ENCODE measurements at regions not wholly inside any gene's neighbourhood (a gene's known extent, or its start where the extent isn't known, plus 50 kb on each side); places are given as distances from the start of the nearest gene placed in this dataset.

DNA sequence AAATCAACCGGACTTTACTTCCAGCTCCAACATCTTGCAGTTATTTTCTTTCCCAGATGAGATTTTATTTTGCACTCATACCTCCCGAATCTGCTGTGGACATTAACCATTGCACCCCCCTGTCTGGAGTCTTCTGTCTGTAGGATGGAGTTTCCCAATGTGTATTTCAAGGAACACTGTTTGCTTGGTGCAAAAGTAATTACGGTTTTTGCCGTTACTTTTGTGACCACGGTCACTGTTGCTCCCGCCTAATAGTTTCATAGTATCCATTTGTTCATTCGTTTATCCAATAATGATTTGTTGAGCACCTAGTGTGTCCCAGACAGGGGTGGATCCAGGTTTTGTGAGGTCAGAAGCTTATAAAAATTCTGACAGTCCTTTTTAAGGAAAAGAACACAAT, 90.3 kb upstream of the BCL11A start:
- no peak for FAIRE-seq
- no peaks in the 10 kb centered on the region for H3K36me3 ChIP-seq (ENCODE audit: control insufficient read depth, insufficient read depth, low read length)
- no peak overlapping the region for H3K4me3 ChIP-seq (ENCODE audit: low read depth, low read length)
- H3K27me3 ChIP-seq (ENCODE audit: control insufficient read depth, insufficient read depth, low read length), result no peaks in the 10 kb centered on the region
- DNase-seq (ENCODE audit: low read depth), result no peak
- TF ChIP-seq, protein P1, sequence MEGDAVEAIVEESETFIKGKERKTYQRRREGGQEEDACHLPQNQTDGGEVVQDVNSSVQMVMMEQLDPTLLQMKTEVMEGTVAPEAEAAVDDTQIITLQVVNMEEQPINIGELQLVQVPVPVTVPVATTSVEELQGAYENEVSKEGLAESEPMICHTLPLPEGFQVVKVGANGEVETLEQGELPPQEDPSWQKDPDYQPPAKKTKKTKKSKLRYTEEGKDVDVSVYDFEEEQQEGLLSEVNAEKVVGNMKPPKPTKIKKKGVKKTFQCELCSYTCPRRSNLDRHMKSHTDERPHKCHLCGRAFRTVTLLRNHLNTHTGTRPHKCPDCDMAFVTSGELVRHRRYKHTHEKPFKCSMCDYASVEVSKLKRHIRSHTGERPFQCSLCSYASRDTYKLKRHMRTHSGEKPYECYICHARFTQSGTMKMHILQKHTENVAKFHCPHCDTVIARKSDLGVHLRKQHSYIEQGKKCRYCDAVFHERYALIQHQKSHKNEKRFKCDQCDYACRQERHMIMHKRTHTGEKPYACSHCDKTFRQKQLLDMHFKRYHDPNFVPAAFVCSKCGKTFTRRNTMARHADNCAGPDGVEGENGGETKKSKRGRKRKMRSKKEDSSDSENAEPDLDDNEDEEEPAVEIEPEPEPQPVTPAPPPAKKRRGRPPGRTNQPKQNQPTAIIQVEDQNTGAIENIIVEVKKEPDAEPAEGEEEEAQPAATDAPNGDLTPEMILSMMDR (IDR thresholded peaks at IDR 0.05; ENCODE audit: insufficient read depth, low read length, severe bottlenecking), result no peak

DNA sequence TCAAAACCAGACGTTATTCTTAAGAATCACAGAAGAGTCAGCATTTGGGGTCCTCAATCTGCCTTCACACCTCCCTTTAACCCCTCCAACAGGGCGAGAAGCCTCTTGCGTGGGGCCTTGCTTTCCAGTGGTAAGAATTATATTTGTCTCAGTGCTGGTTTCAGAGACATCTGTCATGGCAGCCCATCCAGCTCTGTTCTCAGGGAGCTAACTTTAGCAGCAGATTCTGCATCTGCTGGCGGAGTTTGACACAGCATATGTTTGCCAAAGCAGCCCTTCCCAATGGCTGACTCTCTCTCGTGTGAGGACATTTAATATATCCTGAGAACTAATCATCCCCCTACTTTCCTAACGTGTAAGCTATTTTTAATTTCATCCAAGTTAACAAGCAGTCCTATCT, 91.5 kb upstream of the BCL11A start:
- H3K27me3 ChIP-seq (ENCODE audit: control insufficient read depth, insufficient read depth, low read length), result no peaks in the 10 kb centered on the region
- no peak for FAIRE-seq
- no peak overlapping the region for H3K4me3 ChIP-seq (ENCODE audit: low read depth, low read length)
- TF ChIP-seq, protein P1 (IDR thresholded peaks at IDR 0.05; ENCODE audit: insufficient read depth, low read length, severe bottlenecking), result no peak
- H3K36me3 ChIP-seq (ENCODE audit: control insufficient read depth, insufficient read depth, low read length), result no peaks in the 10 kb centered on the region
- DNase-seq (ENCODE audit: low read depth), result no peak

DNA sequence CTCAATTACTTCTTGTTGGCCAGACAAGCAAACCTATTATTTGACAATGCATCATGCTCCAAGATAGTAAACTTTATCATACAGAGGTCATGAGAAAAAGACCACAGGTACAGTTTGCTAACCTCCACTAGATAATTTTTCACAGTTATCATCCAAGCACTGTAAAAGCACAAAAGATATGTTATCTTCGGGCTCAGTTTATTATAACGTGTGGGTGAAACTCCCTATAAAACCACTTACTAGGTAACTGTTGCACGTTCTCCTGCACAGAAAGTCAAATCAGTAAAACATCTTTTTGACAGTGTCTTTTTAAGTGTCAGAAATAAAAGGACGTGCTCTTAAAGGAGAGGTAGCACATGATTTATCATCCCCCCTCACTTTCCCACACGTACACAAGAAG, 94.7 kb upstream of the BCL11A start:
- peaks cover 2% of the 10 kb centered on the region for H3K27me3 ChIP-seq (ENCODE audit: control insufficient read depth, insufficient read depth, low read length)
- no peak for FAIRE-seq
- H3K36me3 ChIP-seq (ENCODE audit: control insufficient read depth, insufficient read depth, low read length), result no peaks in the 10 kb centered on the region
- no peak overlapping the region for H3K4me3 ChIP-seq (ENCODE audit: low read depth, low read length)
- TF ChIP-seq, protein P1 (IDR thresholded peaks at IDR 0.05; ENCODE audit: insufficient read depth, low read length, severe bottlenecking), result no peak
- no peak for DNase-seq (ENCODE audit: low read depth)

DNA sequence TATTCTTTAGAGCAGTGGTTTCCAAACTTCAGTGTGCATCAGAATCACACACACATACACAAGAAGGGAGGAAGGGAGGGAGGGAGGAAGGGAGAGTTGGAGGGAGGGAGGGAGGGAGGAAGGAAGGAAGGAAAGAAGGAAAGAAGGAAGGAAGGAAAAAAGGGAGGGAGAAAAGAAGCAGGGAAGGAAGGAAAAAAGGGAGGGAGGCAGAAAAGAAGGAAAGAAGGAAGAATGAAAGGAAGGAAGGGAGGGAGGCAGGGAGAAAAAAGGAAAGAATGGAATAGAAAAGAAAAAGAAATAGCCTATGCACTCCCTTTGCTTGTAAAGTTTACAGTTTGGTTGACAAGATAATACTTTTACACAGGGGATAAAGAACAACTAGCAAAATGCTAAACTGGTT, 96.3 kb upstream of the BCL11A start:
- H3K4me3 ChIP-seq (ENCODE audit: low read depth, low read length), result no peak overlapping the region
- no peak for FAIRE-seq
- no peak for DNase-seq (ENCODE audit: low read depth)
- TF ChIP-seq, protein P1 (IDR thresholded peaks at IDR 0.05; ENCODE audit: insufficient read depth, low read length, severe bottlenecking), result no peak
- H3K36me3 ChIP-seq (ENCODE audit: control insufficient read depth, insufficient read depth, low read length), result no peaks in the 10 kb centered on the region
- H3K27me3 ChIP-seq (ENCODE audit: control insufficient read depth, insufficient read depth, low read length), result peaks cover 5% of the 10 kb centered on the region

DNA sequence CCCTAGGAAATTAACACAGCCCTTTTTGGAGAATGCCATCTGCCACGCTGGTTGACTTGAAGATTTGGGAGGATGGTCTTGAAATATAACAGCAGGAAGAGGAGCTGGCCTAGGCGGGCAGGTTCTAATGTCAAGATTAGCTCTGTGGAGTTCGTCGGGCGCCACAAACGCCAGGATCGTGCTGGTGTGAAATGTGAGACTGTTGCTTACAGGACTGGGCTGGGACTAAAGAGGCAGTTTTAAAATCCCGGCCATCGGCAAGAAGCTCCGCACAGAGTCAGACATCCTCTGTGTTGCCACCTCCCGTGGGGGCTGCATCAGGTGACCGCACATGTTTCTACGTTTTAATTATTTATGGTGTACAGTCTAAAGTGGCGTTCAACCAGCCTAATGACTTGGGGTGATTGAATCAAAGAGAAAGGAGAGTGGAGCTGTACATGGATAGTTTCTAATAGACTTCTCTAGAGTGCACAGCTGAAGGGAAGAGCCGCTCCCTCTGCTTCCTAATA, 99.4 kb upstream of the BCL11A start:
- H3K36me3 ChIP-seq (ENCODE audit: control insufficient read depth, insufficient read depth, low read length), result no peaks in the 10 kb centered on the region
- FAIRE-seq (no peak), DNase-seq (ENCODE audit: low read depth) (no peak)
- peaks cover 5% of the 10 kb centered on the region for H3K27me3 ChIP-seq (ENCODE audit: control insufficient read depth, insufficient read depth, low read length)
- no peak overlapping the region for H3K4me3 ChIP-seq (ENCODE audit: low read depth, low read length)
- TF ChIP-seq, protein P1 (IDR thresholded peaks at IDR 0.05; ENCODE audit: insufficient read depth, low read length, severe bottlenecking), result no peak

DNA sequence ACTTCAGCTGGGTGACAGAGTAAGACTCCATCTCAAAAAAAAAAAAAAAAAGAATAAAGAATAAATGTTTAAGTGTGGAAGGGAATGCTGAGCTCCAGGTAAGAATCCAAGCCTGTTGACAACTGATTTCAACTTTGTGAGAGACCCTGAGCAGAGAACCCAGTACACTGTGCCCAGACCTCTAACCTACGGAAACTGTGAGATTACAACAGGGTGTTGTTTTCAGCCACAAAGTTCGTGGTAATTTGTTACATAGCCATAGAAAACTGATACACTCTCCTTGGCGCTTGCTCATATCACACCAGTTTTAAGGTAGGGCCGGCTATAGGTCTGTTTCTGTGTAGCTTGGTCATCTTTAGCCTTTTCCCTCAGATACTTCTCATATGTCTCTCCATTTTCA, 98.4 kb upstream of the PAPOLG start:
- no peaks in the 10 kb centered on the region for H3K36me3 ChIP-seq (ENCODE audit: control insufficient read depth, insufficient read depth, low read length)
- TF ChIP-seq, protein P1 (IDR thresholded peaks at IDR 0.05; ENCODE audit: insufficient read depth, low read length, severe bottlenecking), result no peak
- DNase-seq (ENCODE audit: low read depth), result no peak
- H3K4me3 ChIP-seq (ENCODE audit: low read depth, low read length), result no peak overlapping the region
- peaks cover 3% of the 10 kb centered on the region for H3K27me3 ChIP-seq (ENCODE audit: control insufficient read depth, insufficient read depth, low read length)
- FAIRE-seq, result no peak

Data from bronchial epithelial cell (primary cell).